Bronchial epithelial cell (primary cell): ENCODE measurements at regions not wholly inside any gene's neighbourhood (a gene's known extent, or its start where the extent isn't known, plus 50 kb on each side); places are given as distances from the start of the nearest gene placed in this dataset.
A peak's percentile ranks its signal among the peaks of the same experiment; 100 is the strongest.

Experiments used
- DNase-seq: peaks from one replicate; pipeline ENCODE4 v3.0.0-alpha.2; 2010; ENCODE audit warnings: low read depth
- FAIRE-seq: peaks from 2 replicates; lab custom pipeline; 2011; peaks lifted over from hg19 to GRCh38; lab: Jason Lieb, UNC
- H3K27me3 ChIP-seq: 2 replicates; pipeline ENCODE4 v1.5.1; 2011; ENCODE audit warnings: low read length; ENCODE audit not compliant: control insufficient read depth, insufficient read depth
- H3K36me3 ChIP-seq: 2 replicates; pipeline ENCODE4 v1.5.1; 2011; ENCODE audit warnings: low read length; ENCODE audit not compliant: control insufficient read depth, insufficient read depth
- H3K4me3 ChIP-seq: 2 replicates; pipeline ENCODE4 v1.5.1; 2011; ENCODE audit warnings: mild to moderate bottlenecking, low read depth, low read length, control low read depth
- TF ChIP-seq, protein P1 (sequence below): IDR thresholded peaks from 2 replicates; pipeline ENCODE4 v1.5.1; 2011; ENCODE audit warnings: mild to moderate bottlenecking, moderate library complexity, low read length, control low read depth, inconsistent platforms; ENCODE audit not compliant: insufficient read depth, severe bottlenecking

DNA sequence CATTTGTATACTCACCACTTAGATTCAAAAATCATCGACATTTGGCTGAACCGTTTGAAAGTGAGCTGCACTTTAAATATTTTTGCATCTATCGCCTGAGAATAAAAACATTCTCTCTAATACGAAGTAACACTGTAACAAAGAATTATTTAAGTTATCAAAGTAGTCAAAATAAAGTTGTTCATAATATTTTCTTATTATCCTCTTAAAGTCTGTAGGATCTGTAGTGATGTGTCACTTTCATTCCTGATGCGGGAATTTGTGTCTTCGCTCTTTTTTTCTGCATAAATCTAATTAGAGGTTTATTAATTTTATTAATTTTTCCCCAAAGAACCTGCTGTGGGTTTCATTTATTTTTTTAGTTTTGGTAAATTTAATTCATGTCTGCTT, 74.8 kb downstream of the ETS2 start:
- no peak overlapping the region for H3K4me3 ChIP-seq
- TF ChIP-seq, protein P1, sequence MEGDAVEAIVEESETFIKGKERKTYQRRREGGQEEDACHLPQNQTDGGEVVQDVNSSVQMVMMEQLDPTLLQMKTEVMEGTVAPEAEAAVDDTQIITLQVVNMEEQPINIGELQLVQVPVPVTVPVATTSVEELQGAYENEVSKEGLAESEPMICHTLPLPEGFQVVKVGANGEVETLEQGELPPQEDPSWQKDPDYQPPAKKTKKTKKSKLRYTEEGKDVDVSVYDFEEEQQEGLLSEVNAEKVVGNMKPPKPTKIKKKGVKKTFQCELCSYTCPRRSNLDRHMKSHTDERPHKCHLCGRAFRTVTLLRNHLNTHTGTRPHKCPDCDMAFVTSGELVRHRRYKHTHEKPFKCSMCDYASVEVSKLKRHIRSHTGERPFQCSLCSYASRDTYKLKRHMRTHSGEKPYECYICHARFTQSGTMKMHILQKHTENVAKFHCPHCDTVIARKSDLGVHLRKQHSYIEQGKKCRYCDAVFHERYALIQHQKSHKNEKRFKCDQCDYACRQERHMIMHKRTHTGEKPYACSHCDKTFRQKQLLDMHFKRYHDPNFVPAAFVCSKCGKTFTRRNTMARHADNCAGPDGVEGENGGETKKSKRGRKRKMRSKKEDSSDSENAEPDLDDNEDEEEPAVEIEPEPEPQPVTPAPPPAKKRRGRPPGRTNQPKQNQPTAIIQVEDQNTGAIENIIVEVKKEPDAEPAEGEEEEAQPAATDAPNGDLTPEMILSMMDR = no peak
- no peaks in the 10 kb centered on the region for H3K36me3 ChIP-seq
- no peak for DNase-seq
- no peak for FAIRE-seq
- no peaks in the 10 kb centered on the region for H3K27me3 ChIP-seq

DNA sequence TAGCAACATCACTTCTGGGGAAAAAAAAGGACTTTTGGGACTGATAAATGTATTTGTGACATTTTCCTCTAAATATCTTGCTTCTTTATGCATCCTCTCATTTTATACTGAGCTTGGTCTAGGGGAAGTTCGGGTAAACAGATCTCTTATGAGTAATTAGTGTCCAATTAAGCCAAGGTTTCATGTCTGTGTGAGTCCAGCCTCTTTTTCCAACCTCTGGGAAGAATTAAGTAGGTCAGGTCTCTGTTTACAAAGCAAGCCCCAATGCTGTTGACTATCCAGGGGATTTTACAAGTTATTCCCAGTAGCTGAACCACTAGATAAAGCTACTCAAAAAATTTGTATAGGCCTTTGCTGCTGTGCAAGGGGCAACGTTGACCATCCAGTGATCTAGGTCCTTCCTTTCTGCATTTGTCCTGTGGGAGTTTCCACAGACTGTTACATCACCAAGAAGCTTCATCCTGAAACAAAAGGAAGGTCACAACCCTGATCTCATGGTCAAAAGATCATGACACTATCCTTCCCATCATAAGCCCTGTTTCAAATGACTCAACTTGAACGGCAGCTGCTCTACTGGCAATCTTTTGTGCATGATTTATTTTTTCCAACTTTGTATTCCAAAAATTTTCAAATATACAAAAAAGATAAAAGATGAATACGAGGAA, 74.3 kb downstream of the ETS2 start:
- DNase-seq (peak; percentile 23), FAIRE-seq (no peak)
- Histone ChIP-seq H3K27me3 (no peaks in the 10 kb centered on the region), H3K4me3 (no peak overlapping the region), H3K36me3 (no peaks in the 10 kb centered on the region)
- TF ChIP-seq, protein P1 = no peak

DNA sequence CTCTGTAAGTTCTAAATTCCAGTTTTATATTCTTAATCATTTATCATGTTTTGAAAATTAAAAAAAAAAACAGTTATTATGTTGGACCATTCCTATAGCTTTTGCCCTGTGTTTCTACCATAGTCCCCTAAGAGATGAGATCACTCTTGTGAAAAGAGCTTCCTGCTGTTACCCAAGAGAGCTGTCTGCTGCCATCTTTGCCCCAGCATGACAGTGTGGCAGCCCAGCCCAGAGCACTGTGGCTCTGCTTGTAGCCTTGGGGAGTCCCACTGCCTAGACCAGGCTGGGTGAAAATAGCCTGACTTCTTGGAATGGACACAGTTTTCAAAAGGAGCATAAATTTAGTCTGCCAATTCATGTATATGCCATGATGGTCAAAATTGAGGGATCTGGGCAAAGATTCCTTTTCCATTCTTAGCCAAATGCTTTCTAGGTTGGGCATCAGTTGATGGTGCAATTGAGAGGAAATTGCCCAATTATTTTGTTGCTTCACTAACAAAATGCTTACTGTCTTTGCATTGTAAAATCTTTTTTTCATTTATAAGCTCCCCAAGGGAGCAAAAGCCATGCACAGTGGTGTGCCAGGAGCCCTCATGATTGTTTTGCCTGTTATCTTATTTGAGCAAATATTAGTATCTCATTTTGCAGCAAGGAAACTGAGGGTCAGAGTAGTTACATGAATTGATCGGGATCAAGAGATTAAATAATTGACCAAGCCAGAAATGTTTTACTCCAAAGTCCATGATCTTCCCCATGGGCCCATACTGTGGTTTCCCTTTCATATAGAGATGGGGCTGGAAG, 72.8 kb downstream of the ETS2 start:
- FAIRE-seq (no peak), DNase-seq (peak; percentile 31)
- Histone ChIP-seq H3K27me3 (no peaks in the 10 kb centered on the region), H3K4me3 (no peak overlapping the region), H3K36me3 (no peaks in the 10 kb centered on the region)
- TF ChIP-seq, protein P1 = no peak

DNA sequence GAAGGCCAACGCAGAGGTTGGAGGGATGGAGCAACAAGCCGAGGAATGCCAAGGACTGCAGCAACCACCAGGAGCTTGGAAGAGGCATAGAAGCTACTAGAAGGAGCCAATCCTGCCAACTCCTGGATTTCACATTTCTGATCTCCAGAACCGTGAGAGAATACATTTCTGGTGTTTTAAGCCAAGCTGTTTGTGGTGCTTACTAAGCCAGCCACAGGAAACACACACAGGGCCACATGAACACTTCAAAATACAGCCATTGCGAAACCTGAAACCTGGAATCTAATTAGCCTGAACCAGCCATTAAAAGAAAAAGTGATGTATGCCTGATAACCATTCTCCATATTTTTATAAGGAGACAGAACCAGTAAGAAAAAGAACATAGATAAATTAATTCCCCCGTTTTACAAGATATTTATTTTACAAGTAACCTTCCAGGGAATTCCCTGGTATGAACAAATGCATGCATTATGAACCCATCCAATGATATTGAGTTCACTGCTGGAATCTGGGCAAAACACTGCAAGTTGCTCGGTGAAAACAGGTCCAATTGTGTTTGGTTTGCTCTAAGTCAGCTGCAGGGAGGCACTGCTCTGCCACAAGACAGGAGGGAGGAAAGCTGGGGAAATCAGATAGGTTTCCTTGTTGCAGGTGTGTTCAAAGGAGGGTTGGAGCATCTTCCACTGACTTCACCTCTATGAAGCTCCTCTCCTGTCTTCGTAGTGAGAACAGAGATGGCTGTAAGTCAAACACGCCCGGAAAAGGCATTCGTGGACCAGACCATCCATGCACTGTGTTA, 70.2 kb downstream of the ETS2 start:
- Histone ChIP-seq H3K36me3 (no peaks in the 10 kb centered on the region), H3K27me3 (no peaks in the 10 kb centered on the region), H3K4me3 (no peak overlapping the region)
- FAIRE-seq (no peak), DNase-seq (peak; percentile 50)
- TF ChIP-seq, protein P1 = no peak
